Endothelial cell of umbilical vein (primary cell): ENCODE measurements at regions not wholly inside any gene's neighbourhood (a gene's known extent, or its start where the extent isn't known, plus 50 kb on each side); places are given as distances from the start of the nearest gene placed in this dataset.

Experiments
- BruUV-seq: library from RNA; stranded (reverse); fragments of 400-500 nt; replicated peaks from 2 replicates; lab custom pipeline; 2021; lab: Mats Ljungman, UMichigan
- CTCF ChIA-PET: fragments of 300-600, 350-600 bp; sonication (Branson Sonifier 250); formaldehyde crosslinking; loops from one replicate; lab custom pipeline; 2021; ENCODE audit warnings: antibody characterized with exemption, inconsistent platforms; lab: Charles Lee
- POLR2A ChIA-PET: fragments of 300-600, 350-600 bp; sonication (Branson Sonifier 250); formaldehyde crosslinking; loops from one replicate; lab custom pipeline; 2021; ENCODE audit warnings: antibody characterized with exemption, inconsistent platforms; lab: Charles Lee
- DNase-seq: peaks from one replicate; pipeline ENCODE4 v3.0.0-alpha.2; 2011; ENCODE audit warnings: low read depth, low spot score
- FAIRE-seq: peaks from 2 replicates; lab custom pipeline; 2011; peaks lifted over from hg19 to GRCh38; lab: Jason Lieb, UNC
- H2AFZ ChIP-seq: 2 replicates; pipeline ENCODE4 v1.6.0; 2012; ENCODE audit warnings: low read depth, low read length, control low read depth, inconsistent platforms
- H3K27ac ChIP-seq: 2 replicates; pipeline ENCODE4 v1.5.1; 2011; ENCODE audit warnings: low read depth, mild to moderate bottlenecking, control low read depth, low read length, moderate library complexity; ENCODE audit not compliant: insufficient read depth
- H3K27me3 ChIP-seq, 2 experiments: 2 replicates each; pipeline versions ENCODE4 v1.6.0 to v1.6.1; 2011; ENCODE audit warnings: low read length in 2 of 2, mixed read lengths in 1 of 2; ENCODE audit not compliant: control insufficient read depth in 2 of 2, insufficient read depth in 2 of 2
- H3K36me3 ChIP-seq, 2 experiments: 2 replicates in 1 of 2; 3 replicates in 1 of 2; pipeline ENCODE4 v1.5.1; 2011; ENCODE audit warnings: low read length in 2 of 2, mild to moderate bottlenecking in 1 of 2, moderate library complexity in 1 of 2; ENCODE audit not compliant: control insufficient read depth in 2 of 2, insufficient read depth in 2 of 2; ENCODE audit errors: extremely low read depth in 1 of 2
- H3K4me1 ChIP-seq: 3 replicates; pipeline ENCODE4 v1.5.1; 2011; ENCODE audit warnings: mild to moderate bottlenecking, low read length; ENCODE audit not compliant: control insufficient read depth, insufficient read depth; ENCODE audit errors: extremely low read depth
- H3K4me2 ChIP-seq: 2 replicates; pipeline ENCODE4 v1.6.1; 2011; ENCODE audit warnings: low read length, control low read depth, mixed read lengths; ENCODE audit not compliant: insufficient read depth
- H3K4me3 ChIP-seq, 3 experiments: fragments of 200-600 bp in 1 of 3; sonication (generic), shearing (Covaris generic) in 1 of 3; replicated peaks in 1 of 3; 2 replicates each; pipeline ENCODE4 v1.5.1; 2011 to 2016; ENCODE audit warnings: control low read depth in 3 of 3, low read length in 3 of 3, mild to moderate bottlenecking in 2 of 3, inconsistent platforms in 1 of 3, low read depth in 1 of 3, moderate library complexity in 1 of 3; ENCODE audit not compliant: insufficient read depth in 1 of 3
- H3K79me2 ChIP-seq: 2 replicates; pipeline ENCODE4 v1.6.0; 2012; ENCODE audit warnings: low read length, inconsistent platforms; ENCODE audit not compliant: control insufficient read depth, insufficient read depth
- H3K9ac ChIP-seq: replicated peaks from 2 replicates; pipeline ENCODE3; 2011; ENCODE audit warnings: low read length, control low read depth; ENCODE audit not compliant: insufficient read depth; ENCODE audit errors: extremely low read depth
- H3K9me1 ChIP-seq: replicated peaks from 3 replicates; pipeline ENCODE4 v1.6.0; 2011; ENCODE audit warnings: mild to moderate bottlenecking, low read length; ENCODE audit not compliant: control insufficient read depth, insufficient read depth; ENCODE audit errors: extremely low read depth
- H3K9me3 ChIP-seq: replicated peaks from 2 replicates; pipeline ENCODE4 v1.5.1; 2012; ENCODE audit warnings: low read length, inconsistent platforms; ENCODE audit not compliant: control insufficient read depth, insufficient read depth
- H4K20me1 ChIP-seq: replicated peaks from 2 replicates; pipeline ENCODE3; 2011; ENCODE audit warnings: mild to moderate bottlenecking, low read length; ENCODE audit not compliant: control insufficient read depth, insufficient read depth; ENCODE audit errors: extremely low read depth
- EZH2 ChIP-seq: IDR thresholded peaks from 2 replicates; pipeline ENCODE4 v1.6.1; 2012; ENCODE audit warnings: borderline replicate concordance, low read depth, mild to moderate bottlenecking, moderate library complexity, low read length, inconsistent platforms; ENCODE audit not compliant: severe bottlenecking
- FOS ChIP-seq: IDR thresholded peaks from 2 replicates; pipeline ENCODE4 v1.6.1; 2011; ENCODE audit warnings: mild to moderate bottlenecking, low read length, moderate library complexity, borderline replicate concordance; ENCODE audit not compliant: insufficient read depth
- GATA2 ChIP-seq: IDR thresholded peaks from 2 replicates; pipeline ENCODE4 v1.7.0; 2011; ENCODE audit warnings: low read depth, mild to moderate bottlenecking, moderate library complexity, mixed read lengths, low read length; ENCODE audit not compliant: insufficient read length, insufficient read depth
- JUN ChIP-seq: IDR thresholded peaks from 2 replicates; pipeline ENCODE4 v1.6.1; 2011; ENCODE audit warnings: borderline replicate concordance, low read depth; ENCODE audit not compliant: insufficient read length, insufficient read depth
- MYC ChIP-seq: IDR thresholded peaks from one replicate; pipeline ENCODE4 v1.6.1; 2011; ENCODE audit warnings: mild to moderate bottlenecking, low read depth, low read length
- POLR2A ChIP-seq: IDR thresholded peaks from 2 replicates; pipeline ENCODE4 v1.6.1; 2012; ENCODE audit warnings: low read depth, mild to moderate bottlenecking, control low read depth, low read length
- POLR2AphosphoS5 ChIP-seq: IDR thresholded peaks from 2 replicates; pipeline ENCODE4 v1.6.1; 2012; ENCODE audit warnings: low read depth, mild to moderate bottlenecking, control low read depth, low read length, moderate library complexity; ENCODE audit not compliant: insufficient read depth
- dilution Hi-C: fragments of 300-500 bp; cut with MboI; formaldehyde crosslinking; loops from one replicate; pipeline ENCODE4 v1.15.0; 2019; ENCODE audit warnings: low sequenced_read_pairs; ENCODE audit not compliant: extremely low pct_ligation_motif_present
- intact Hi-C: fragments of 100-400 bp; cut with micrococcal nuclease; formaldehyde crosslinking; loops from one replicate; pipeline ENCODE4 v1.10.0; 2022
- TF ChIP-seq, protein P1 (sequence below): IDR thresholded peaks from 2 replicates; pipeline ENCODE4 v1.6.1; 2011; ENCODE audit not compliant: insufficient read depth, insufficient read length
- TF ChIP-seq, protein P2 (sequence below), 2 donors: IDR thresholded peaks; 1 replicate in 1 of 2; 2 replicates in 1 of 2; pipeline ENCODE4 v1.5.1; 2011; ENCODE audit warnings: low read length in 2 of 2, mild to moderate bottlenecking in 2 of 2, moderate library complexity in 2 of 2, control low read depth in 1 of 2, inconsistent platforms in 1 of 2, low read depth in 1 of 2; ENCODE audit not compliant: insufficient read depth in 1 of 2; ENCODE audit errors: extremely low read depth in 1 of 2

DNA sequence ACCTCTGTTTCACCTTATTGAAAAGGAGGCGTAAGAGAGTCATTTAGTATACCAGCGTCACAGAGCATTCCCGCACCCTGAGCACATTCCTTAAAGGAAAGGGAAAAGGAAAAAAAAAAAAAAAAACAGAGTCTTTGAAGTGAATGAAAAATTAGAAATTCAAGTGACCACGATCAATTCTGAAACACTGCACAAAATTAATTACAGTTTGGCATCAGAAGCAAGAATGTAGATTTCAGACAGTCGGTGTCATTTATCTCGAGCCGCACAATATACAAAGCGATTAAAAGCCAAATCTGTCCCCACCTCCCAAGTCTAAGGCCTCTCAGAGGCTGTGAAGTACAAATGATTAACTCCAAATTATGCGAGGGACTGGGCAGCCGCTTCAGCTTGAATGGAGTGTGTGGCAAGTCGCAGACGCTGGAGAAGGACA is 173.7 kb upstream of the ZNF507 start:
- ChIA-PET POLR2A (no interaction called here), CTCF (no interaction called here)
- no peaks in the 10 kb centered on the region for H3K4me1 ChIP-seq
- DNase-seq (no peak), FAIRE-seq (no peak)
- no peaks in the 10 kb centered on the region for H3K9me1 ChIP-seq
- H3K27me3 ChIP-seq, result no peaks in the 10 kb centered on the region
- H3K4me3 ChIP-seq, result no peak overlapping the region
- TF ChIP-seq GATA2 (no peak), MYC (no peak), EZH2 (no peak), FOS (no peak), POLR2AphosphoS5 (no peak), POLR2A (no peak), JUN (no peak)
- TF ChIP-seq, protein P1, sequence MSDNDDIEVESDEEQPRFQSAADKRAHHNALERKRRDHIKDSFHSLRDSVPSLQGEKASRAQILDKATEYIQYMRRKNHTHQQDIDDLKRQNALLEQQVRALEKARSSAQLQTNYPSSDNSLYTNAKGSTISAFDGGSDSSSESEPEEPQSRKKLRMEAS, result no peak
- TF ChIP-seq, protein P2, sequence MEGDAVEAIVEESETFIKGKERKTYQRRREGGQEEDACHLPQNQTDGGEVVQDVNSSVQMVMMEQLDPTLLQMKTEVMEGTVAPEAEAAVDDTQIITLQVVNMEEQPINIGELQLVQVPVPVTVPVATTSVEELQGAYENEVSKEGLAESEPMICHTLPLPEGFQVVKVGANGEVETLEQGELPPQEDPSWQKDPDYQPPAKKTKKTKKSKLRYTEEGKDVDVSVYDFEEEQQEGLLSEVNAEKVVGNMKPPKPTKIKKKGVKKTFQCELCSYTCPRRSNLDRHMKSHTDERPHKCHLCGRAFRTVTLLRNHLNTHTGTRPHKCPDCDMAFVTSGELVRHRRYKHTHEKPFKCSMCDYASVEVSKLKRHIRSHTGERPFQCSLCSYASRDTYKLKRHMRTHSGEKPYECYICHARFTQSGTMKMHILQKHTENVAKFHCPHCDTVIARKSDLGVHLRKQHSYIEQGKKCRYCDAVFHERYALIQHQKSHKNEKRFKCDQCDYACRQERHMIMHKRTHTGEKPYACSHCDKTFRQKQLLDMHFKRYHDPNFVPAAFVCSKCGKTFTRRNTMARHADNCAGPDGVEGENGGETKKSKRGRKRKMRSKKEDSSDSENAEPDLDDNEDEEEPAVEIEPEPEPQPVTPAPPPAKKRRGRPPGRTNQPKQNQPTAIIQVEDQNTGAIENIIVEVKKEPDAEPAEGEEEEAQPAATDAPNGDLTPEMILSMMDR (IDR thresholded peaks at IDR 0.05; ENCODE audit: extremely low read depth in 1 of 2, insufficient read depth in 1 of 2, low read depth in 1 of 2, low read length in 2 of 2), result no peak
- no peaks in the 10 kb centered on the region for H3K36me3 ChIP-seq
- intact Hi-C loops, result no loop called here
- no peak overlapping the region for H2AFZ ChIP-seq
- no peaks in the 10 kb centered on the region for H3K9me3 ChIP-seq
- H3K27ac ChIP-seq, result no peak overlapping the region
- dilution Hi-C loops, result no loop called here
- no peak overlapping the region for H3K4me2 ChIP-seq
- no peaks in the 10 kb centered on the region for H4K20me1 ChIP-seq
- H3K79me2 ChIP-seq, result no peaks in the 10 kb centered on the region
- no peak overlapping the region for H3K9ac ChIP-seq
- BruUV-seq, result no TSS peak
